ENCODE measurements at regions not wholly inside any gene's neighbourhood (a gene's known extent, or its start where the extent isn't known, plus 50 kb on each side); places are given as distances from the start of the nearest gene placed in this dataset.

DNA sequence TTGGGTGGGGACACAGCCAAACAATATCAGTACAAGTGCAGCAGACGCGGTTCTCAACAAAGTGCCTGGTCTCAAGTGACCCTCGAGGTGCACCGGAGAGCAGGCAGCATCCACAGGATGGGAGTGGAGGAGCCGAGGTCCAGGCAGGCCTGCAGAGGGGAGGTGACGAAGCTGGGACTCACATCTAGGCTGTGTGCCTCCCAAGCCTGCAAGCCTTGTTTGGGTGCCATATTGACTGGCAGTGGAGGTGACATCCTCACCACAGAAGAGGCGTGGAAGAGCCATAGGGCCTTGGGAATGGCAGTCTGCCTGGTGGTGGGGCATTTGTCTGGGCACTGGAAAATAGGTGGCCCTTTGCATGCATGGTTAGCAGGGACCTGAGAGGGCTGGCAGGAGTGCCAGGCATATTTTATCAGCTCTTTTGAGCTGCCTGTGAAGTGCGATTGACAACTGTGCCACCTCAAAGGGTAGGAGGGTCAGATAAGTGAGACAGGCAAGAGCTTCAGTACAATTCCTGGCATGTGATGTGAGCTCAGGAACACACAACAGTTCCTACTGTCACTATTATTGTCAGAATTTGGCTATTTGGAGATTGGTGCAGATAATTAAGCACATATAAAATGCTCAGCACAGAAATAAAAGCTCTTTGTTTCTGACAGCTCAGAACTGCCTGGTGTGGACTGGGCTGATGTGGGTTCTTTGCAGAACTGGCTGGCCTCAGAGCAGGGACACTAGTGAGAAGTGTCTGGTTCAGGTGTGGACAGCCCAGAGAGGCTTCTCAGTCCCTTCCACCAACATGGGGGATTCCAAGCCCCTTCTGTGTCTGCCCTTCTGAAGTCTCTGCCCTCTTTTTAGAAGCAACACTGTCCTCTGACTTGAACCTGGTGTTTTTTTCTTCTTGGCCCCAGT, 347.6 kb upstream of the AJAP1 start:
- in situ Hi-C loops (cut with HindIII; ENCODE audit: low pct_ligation_motif_present, low pct_unique_long_range_greater_than_20kb, low sequenced_read_pairs) = no loop called here
- no peak for DNase-seq

DNA sequence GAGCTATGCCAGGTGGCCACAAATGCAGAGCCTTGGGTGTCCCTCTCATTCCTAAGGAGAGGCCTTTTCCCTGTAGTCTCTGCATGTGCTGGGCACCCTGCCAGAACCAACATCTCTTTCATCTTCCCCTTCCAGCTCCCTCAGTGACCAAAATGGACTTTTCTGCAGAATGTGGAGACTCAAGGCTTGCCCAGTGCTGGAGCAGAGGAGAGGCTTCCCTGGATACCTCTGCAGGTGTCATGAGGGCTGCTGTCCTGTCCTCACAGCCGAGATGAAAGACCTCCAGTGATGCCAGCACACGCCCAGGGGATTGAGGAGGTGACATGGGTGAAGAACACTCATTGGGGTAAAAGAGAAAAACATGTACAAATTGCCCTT, 347.0 kb upstream of the AJAP1 start:
- in situ Hi-C loops (cut with HindIII; ENCODE audit: low pct_ligation_motif_present, low pct_unique_long_range_greater_than_20kb, low sequenced_read_pairs) = no loop called here
- DNase-seq = no peak

DNA sequence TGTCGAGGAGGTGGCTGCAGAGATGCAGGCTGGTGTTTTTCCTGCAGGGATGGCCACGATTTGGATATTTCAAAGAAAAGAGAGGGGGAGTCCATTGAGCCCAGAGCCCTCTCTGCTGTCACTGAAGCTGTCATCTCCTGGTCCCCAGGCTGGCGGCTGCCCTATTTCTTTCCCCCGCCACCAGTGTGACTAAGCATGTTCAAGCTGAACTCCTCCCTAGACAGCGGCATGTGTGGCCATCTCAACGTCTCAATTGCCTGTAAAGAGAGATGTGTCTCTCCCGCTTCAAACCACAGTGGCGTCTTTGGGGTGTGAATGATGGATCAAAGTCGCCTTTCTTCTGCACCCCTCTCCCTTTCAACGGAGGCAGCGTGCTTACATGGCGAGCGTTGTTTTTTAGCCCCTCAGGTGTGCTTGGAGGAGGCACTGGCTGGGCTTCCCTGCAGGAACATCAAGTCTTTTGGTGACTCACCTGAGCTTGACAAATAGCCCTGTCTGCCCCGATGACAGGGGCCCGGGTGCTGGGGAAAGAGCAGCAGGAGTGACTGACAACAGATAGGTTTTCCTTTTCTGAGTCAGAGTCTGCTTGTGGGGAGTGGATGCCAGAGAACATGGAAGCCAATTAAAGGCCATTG, 346.4 kb upstream of the AJAP1 start:
- DNase-seq = no peak
- in situ Hi-C loops (cut with HindIII; ENCODE audit: low pct_ligation_motif_present, low pct_unique_long_range_greater_than_20kb, low sequenced_read_pairs) = no loop called here

GRCh38 chr1:4308806-4309205, 345.6 kb upstream of the AJAP1 start:
- in situ Hi-C loops (cut with HindIII; ENCODE audit: low pct_ligation_motif_present, low pct_unique_long_range_greater_than_20kb, low sequenced_read_pairs) = no loop called here
- no peak for DNase-seq

GRCh38 chr1:4309676-4310320, 344.6 kb upstream of the AJAP1 start:
- DNase-seq = no peak
- in situ Hi-C loops (cut with HindIII; ENCODE audit: low pct_ligation_motif_present, low pct_unique_long_range_greater_than_20kb, low sequenced_read_pairs) = no loop called here

GRCh38 chr1:4310396-4310923, 343.9 kb upstream of the AJAP1 start:
- DNase-seq = no peak
- in situ Hi-C loops (cut with HindIII; ENCODE audit: low pct_ligation_motif_present, low pct_unique_long_range_greater_than_20kb, low sequenced_read_pairs) = no loop called here

- in situ Hi-C loops (cut with HindIII; ENCODE audit: low pct_ligation_motif_present, low pct_unique_long_range_greater_than_20kb, low sequenced_read_pairs) = no loop called here
- no peak for DNase-seq
Measured at GRCh38 chr1:4312024-4312423, 342.4 kb upstream of the AJAP1 start.

DNA sequence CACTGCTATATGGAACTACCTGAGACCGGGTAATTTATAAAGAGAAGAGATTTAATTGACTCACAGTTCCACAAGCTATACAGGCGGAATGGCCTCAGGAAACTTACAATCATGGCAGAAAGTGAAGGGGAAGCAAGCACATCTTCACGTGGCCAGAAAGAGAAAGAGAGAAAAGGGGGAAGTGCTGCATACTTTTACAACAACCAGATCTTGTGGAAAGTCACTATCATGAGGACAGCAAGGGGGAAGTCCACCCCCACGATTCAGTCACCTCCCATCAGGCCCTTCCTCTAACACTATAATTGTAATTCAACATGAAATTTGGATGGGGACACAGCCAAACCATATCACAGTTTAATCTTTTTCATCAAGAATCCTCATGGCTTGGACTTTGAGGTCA, 339.2 kb upstream of the AJAP1 start:
- DNase-seq = no peak
- in situ Hi-C loops (cut with HindIII; ENCODE audit: low pct_ligation_motif_present, low pct_unique_long_range_greater_than_20kb, low sequenced_read_pairs) = no loop called here

DNA sequence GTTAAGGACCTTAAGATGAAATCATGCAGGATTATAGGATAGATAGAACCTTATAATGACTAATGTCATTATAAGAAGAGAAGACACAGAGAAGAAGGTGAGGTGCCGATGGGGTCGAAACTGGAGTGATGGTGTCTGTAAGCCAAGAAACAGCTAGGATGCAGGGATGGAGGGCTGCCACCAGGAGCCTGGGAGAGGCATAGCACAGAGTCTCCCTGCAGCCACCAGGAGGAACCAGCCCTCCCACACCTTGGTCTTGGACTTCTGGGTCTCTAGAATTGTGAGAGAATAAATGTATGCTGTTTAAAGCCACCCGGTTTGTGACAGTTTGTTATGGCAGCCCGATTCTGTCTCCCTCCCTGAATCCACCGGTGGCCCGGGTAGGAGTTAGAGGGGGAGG, 337.2 kb upstream of the AJAP1 start:
- in situ Hi-C loops (cut with HindIII; ENCODE audit: low pct_ligation_motif_present, low pct_unique_long_range_greater_than_20kb, low sequenced_read_pairs) = no loop called here
- no peak for DNase-seq

DNA sequence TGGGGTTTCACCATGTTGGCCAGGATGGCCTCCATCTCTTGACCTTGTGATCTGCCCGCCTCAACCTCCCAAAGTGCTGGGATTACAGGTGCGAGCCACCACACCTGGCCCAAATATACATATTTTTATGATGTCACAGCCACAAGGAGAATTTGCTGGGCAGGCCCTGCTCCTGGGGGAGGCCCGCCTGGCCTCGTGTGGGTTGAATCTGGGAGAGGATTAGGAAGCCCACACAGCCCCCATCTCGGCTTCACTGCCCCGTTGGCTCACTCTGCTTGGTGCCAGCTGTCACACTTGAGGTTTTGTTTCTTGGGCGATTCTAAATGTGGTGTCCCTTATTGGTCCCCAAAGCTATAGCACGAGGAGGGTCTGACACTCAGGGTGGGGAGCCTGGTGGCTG, 335.7 kb upstream of the AJAP1 start:
- DNase-seq = no peak
- in situ Hi-C loops (cut with HindIII; ENCODE audit: low pct_ligation_motif_present, low pct_unique_long_range_greater_than_20kb, low sequenced_read_pairs) = no loop called here

- in situ Hi-C loops (cut with HindIII; ENCODE audit: low pct_ligation_motif_present, low pct_unique_long_range_greater_than_20kb, low sequenced_read_pairs) = no loop called here
- no peak for DNase-seq
Measured at GRCh38 chr1:4319496-4319895, 334.9 kb upstream of the AJAP1 start.

DNA sequence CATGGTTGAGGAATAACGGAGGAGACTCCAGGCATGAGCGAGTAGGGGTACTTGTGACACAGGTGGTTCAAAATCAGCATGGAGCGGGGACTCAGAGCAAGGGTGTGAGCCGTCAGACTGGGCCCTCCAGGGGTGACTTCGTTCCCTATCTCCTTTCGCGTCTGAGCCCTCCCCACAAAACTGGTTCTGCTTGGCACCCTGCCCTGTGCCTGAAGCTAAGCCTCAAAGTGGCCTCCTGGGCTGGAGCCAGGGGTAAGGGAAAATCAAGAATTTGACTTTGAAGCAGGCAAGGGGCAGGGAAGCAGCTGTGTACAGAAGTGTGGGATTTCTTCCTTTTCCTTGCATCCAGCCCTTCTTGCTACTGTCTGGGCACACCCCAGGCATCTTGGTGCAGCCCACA, 331.5 kb upstream of the AJAP1 start:
- in situ Hi-C loops (cut with HindIII; ENCODE audit: low pct_ligation_motif_present, low pct_unique_long_range_greater_than_20kb, low sequenced_read_pairs) = no loop called here
- no peak for DNase-seq

- in situ Hi-C loops (cut with HindIII; ENCODE audit: low pct_ligation_motif_present, low pct_unique_long_range_greater_than_20kb, low sequenced_read_pairs) = no loop called here
- no peak for DNase-seq
Measured at GRCh38 chr1:4323309-4323708, 331.1 kb upstream of the AJAP1 start.

GRCh38 chr1:4324525-4324924, 329.9 kb upstream of the AJAP1 start:
- no peak for DNase-seq
- in situ Hi-C loops (cut with HindIII; ENCODE audit: low pct_ligation_motif_present, low pct_unique_long_range_greater_than_20kb, low sequenced_read_pairs) = no loop called here

- no peak for DNase-seq
- in situ Hi-C loops (cut with HindIII; ENCODE audit: low pct_ligation_motif_present, low pct_unique_long_range_greater_than_20kb, low sequenced_read_pairs) = no loop called here
Measured at GRCh38 chr1:4327142-4327541, 327.3 kb upstream of the AJAP1 start.

DNA sequence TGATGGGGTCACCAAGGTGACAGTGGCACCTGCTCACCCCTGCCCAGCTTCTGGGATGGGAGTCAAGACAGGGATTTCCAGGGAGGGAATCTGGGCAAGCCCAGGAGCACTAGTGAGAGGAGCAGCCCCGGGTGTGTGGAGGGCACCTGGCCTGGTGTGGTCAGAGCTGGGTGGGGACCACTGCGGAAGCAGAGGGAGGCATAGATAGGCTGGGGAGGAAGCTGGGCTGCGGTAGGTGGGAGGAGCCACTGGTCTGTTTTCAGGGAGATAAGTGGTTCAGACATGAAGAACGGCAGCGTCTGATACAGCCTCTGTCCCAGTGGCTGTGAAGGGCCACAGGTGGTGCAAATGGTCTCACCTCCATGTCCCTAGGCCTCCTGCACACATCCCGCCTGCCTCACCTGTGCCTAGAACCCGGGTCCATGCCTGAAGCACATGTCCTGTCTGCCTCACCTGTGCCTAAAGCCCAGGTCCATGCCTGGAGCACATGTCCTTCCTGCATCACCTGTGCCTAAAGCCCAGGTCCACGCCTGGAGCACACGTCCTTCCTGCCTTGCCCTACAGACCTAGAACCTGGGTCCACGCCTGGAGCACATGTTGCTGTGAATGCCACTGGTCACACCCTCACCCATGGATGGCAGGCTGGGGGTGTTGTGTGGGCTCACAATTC, 325.9 kb upstream of the AJAP1 start:
- no peak for DNase-seq
- in situ Hi-C loops (cut with HindIII; ENCODE audit: low pct_ligation_motif_present, low pct_unique_long_range_greater_than_20kb, low sequenced_read_pairs) = no loop called here

DNA sequence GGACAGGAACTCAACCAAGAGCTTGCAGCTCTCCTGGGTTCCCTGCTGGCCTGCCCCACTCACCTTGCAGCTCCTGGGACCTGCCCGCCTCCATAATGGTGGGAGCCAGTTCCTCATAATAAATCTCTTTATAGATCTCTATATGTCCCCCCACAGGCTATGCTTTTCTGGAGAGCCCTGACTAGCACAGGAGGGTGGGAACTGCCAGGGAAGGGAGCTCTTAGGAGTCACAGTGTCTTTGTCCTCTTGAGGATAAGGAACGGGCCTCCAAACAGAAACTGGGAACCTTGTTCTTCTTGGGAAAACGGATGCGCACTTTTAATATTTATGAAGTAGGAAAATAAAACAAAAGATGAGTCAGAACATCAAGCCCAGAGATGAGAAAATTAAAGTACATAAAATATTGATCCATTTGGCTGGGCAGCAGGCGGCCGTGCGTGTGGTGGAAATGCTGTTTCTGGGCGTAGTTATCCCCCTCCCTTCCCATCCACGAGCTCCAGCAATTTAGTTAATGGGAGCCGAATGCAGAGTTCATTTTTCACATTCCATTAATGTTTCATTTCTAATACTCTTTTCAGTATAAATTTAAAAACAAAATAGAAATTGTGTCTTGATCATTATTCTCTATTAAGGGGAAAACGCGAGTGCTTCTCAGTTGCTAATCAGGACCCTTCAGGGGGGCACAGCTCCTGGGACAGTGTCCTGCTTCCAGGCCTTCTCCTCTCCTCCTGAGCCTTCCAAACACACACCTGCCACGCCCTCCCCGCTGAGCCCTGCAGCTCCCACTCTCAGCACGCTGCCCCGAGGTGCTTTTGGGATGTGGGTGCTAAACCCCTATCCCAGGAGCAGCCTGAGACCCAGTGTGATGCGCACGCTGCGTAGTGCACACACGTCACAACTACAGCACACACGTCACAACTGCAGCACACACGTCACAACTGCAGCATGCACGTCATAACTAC, 323.3 kb upstream of the AJAP1 start:
- DNase-seq = no peak
- in situ Hi-C loops (cut with HindIII; ENCODE audit: low pct_ligation_motif_present, low pct_unique_long_range_greater_than_20kb, low sequenced_read_pairs) = no loop called here

- no peak for DNase-seq
- in situ Hi-C loops (cut with HindIII; ENCODE audit: low pct_ligation_motif_present, low pct_unique_long_range_greater_than_20kb, low sequenced_read_pairs) = no loop called here
Measured at GRCh38 chr1:4331767-4332163, 322.6 kb upstream of the AJAP1 start.
